ENCODE measurements at regions not wholly inside any gene's neighbourhood (a gene's known extent, or its start where the extent isn't known, plus 50 kb on each side); places are given as distances from the start of the nearest gene placed in this dataset.

DNA sequence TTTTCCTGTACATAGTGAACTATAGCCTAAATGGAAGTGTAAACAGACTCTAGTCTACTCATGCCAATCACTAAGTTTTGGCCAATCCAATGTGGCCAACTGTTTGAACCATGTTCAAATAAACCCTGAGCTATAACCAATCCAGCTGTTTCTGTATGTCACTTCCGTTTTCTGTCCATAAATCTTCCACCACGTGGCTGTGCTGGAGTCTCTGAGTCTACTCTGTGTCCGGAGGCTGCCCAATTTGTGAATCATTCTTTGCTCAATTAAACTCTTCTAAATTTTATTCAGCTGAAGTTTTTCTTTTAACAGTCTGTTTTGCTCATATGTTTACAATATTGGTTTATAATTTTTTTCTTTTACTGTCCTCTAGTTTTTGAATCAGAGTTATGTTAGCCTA lies 112.3 kb upstream of the BANK1 start:
- TF ChIP-seq, protein P1, sequence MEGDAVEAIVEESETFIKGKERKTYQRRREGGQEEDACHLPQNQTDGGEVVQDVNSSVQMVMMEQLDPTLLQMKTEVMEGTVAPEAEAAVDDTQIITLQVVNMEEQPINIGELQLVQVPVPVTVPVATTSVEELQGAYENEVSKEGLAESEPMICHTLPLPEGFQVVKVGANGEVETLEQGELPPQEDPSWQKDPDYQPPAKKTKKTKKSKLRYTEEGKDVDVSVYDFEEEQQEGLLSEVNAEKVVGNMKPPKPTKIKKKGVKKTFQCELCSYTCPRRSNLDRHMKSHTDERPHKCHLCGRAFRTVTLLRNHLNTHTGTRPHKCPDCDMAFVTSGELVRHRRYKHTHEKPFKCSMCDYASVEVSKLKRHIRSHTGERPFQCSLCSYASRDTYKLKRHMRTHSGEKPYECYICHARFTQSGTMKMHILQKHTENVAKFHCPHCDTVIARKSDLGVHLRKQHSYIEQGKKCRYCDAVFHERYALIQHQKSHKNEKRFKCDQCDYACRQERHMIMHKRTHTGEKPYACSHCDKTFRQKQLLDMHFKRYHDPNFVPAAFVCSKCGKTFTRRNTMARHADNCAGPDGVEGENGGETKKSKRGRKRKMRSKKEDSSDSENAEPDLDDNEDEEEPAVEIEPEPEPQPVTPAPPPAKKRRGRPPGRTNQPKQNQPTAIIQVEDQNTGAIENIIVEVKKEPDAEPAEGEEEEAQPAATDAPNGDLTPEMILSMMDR (IDR thresholded peaks at IDR 0.05; ENCODE audit: insufficient read depth, low read depth, low read length), result no peak
- H3K4me3 ChIP-seq (ENCODE audit: low read depth, low read length), result no peak overlapping the region
- no peak for DNase-seq (ENCODE audit: low read depth)

DNA sequence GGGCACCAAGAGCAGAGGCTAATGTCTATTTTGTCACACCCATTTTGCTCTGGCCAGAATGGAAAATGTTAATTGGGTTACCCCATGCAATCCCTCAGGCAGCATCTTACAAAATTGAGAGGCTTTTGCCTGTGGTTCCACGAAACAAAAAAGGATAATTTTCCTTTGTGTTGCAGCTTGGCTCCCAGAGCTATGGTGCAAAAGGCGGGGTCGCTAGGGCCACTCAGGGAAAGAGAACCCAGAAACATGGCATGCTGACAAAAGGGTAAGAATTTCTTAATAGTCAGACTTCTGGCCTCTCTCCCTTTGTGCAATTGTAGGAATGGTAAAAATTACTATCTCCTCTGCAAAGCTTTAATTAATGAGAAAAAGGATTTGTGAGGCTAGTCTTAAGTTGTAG lies 119.6 kb upstream of the BANK1 start:
- no peak for DNase-seq (ENCODE audit: low read depth)

DNA sequence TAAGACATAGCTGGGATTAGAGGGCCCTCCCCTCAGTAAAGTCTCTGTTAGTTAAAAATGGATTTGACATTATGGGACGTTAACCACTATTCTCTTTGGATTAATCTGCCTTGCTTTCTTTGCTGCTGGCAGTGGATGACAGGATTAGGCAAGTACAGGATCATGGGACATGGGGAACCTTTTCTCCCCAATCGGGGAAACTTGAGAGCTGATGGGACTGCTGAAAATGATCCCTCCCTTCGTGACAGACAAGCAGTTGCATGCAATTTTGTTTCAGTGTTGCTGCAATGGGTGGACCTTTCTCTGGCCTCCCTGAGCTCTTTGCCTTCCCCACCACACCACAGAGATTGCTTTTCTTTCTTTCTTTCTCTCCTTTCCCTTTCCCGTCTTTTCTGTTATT lies 120.2 kb upstream of the BANK1 start:
- TF ChIP-seq, protein P1 (IDR thresholded peaks at IDR 0.05; ENCODE audit: insufficient read depth, low read depth, low read length), result no peak
- no peak for DNase-seq (ENCODE audit: low read depth)
- no peak overlapping the region for H3K4me3 ChIP-seq (ENCODE audit: low read depth, low read length)

More for the DNA sequence above, 119.6 kb upstream of the BANK1 start:
- no peak overlapping the region for H3K4me3 ChIP-seq (ENCODE audit: low read depth, low read length)
- TF ChIP-seq, protein P1 (IDR thresholded peaks at IDR 0.05; ENCODE audit: insufficient read depth, low read depth, low read length), result no peak

DNA sequence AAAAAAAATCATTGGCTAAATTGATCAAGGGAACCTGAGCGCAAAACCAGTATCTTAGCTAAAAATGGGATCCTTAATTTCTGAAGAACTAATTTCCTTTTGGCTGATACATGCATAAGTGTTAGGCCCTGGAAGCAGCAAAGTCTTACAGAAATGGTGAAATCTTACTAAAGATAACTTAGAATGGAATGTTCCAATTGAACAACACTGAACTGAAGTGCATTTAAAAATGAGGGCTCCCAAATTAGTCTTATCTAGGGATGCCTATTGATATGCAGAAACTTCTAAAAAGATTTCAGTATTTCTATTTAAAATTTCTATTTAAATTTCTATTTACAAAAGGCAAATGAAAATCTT lies 120.7 kb upstream of the BANK1 start:
- TF ChIP-seq, protein P1 (IDR thresholded peaks at IDR 0.05; ENCODE audit: insufficient read depth, low read depth, low read length), result no peak
- no peak overlapping the region for H3K4me3 ChIP-seq (ENCODE audit: low read depth, low read length)
- no peak for DNase-seq (ENCODE audit: low read depth)

DNA sequence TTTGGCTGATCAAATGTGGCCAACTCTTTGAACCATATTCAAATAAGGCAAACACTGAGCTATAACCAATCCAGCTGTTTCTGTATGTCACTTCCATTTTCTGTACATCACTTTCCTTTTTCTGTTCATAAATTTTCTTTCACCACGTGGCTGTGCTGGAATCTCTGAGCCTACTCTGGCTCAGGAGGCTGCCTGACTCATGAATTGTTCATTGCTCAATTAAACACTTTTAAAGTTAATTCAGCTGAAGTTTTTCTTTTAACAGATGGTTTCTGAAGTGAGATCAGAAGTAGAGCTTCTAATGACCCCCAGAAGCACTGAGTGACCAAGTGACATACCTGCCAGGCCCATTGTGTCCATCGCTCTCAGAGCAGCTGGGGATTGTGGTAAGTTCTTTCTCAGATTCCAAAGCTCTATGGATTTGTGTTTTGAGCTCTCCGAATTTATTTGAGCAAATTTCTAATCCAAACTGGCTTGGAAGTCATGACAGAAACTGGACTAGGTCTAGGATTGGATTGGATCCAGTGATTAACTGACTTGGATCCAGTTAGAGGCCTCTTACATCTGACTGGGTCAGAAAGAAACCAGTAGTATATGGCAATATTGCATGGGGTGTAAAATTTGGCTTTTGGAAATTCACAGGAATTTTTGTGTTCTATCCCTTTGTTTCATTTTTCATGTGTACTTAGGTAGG lies 121.2 kb upstream of the BANK1 start:
- TF ChIP-seq, protein P1 (IDR thresholded peaks at IDR 0.05; ENCODE audit: insufficient read depth, low read depth, low read length), result no peak
- H3K4me3 ChIP-seq (ENCODE audit: low read depth, low read length), result no peak overlapping the region
- no peak for DNase-seq (ENCODE audit: low read depth)

DNA sequence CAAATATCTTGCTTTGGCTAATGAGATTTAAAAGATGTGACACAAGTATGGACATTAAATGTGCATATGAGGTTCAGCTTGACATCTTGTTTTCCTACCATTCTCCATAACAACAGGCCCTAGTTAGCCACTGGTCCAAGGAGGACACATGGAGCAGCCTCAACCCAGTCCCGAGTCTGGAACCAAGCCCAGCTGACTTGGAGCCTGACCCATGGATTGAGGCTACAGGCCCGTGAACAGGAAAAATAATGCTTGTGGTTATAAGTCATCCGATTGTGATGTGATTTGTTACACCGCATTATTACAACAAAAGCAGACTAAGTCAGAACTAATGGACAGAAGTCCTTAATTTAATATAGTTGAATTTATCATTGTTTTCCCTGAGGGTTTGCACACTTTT lies 123.2 kb upstream of the BANK1 start:
- DNase-seq (ENCODE audit: low read depth), result peak; percentile 7
- H3K4me3 ChIP-seq (ENCODE audit: low read depth, low read length), result no peak overlapping the region
- TF ChIP-seq, protein P1 (IDR thresholded peaks at IDR 0.05; ENCODE audit: insufficient read depth, low read depth, low read length), result no peak

DNA sequence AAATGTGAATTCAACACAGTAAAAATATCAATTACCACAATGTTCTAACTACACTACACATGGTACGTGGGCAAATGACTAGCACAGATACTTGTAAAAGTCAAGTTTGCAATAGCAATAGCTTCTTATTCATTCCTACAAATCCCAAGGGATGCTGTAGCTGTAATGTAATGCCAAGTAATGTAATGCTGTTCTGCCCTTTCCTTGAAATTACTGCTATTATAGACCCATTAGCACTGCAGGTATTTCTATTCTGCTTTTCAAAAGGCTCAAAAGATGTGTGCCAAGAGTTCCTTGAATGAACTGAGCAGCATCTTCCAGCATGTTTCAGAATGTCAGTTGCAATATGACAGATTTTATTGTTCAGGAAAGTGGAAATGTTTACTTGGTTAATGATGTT lies 129.9 kb upstream of the BANK1 start:
- no peak overlapping the region for H3K4me3 ChIP-seq (ENCODE audit: low read depth, low read length)
- TF ChIP-seq, protein P1 (IDR thresholded peaks at IDR 0.05; ENCODE audit: insufficient read depth, low read depth, low read length), result no peak
- no peak for DNase-seq (ENCODE audit: low read depth)
